ENCODE measurements at regions not wholly inside any gene's neighbourhood (a gene's known extent, or its start where the extent isn't known, plus 50 kb on each side); places are given as distances from the start of the nearest gene placed in this dataset.
A peak's percentile ranks its signal among the peaks of the same experiment; 100 is the strongest.
"Not testable (repeated sequence)": the region's sequence is repeated elsewhere in the genome, so short reads cannot be mapped to it uniquely, and the experiment has no call there.

DNA sequence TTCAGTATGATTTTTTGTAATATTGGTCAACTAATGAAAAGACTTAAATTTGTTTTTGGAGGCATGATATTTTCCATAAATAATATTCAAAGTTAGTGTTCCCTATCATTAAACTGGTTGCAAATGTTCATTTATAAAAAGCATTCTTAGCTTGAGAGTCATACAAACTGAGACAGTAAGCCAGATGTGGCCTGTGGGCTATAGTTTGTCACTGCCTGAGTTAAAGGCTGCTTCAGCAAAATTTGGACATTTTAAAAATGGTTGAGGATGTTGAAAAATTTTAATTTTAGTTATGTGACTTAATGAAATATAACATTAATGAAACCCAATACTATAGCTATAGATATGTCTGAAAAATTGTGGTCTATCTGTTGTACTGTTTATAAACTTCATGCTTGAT, 180.2 kb upstream of the CACNA2D1 start:
- no peak for DNase-seq

- no peak for DNase-seq
Measured at GRCh38 chr7:82617156-82617555, 173.6 kb upstream of the CACNA2D1 start.

DNA sequence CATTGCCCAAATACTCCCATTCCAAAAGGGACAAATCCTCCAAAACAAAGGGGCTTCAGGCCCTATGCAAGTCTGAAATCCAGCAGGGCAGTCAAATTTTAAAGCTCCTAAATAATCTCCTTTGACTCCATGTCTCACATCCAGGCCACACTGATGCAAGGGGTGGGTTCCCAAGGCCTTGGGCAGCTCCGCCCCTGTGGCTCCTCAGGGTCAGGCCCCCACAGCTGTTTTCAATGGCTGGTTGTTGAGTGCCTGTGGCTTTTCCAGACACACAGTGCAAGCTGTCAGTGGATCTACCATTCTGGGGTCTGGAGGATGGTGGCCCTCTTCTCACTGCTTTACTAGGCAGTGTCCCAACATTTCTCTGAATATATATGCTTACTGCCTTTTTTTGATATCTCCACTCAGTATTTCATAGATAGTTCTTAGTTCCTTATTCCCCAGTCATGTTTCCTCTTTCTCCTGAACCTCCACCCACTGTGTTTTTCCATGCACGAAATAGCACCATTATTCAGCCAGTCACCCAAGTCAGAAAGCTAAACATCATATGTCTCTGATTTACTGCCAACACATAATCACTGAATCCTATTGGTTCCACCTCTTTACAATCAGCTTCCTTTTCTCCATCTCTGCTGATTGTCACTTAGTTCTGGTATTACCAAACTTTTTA, 172.6 kb upstream of the CACNA2D1 start:
- no peak for DNase-seq

- no peak for DNase-seq
Measured at GRCh38 chr7:82615527-82615926, 171.9 kb upstream of the CACNA2D1 start.

- no peak for DNase-seq
Measured at GRCh38 chr7:82609746-82610145, 166.2 kb upstream of the CACNA2D1 start.

DNA sequence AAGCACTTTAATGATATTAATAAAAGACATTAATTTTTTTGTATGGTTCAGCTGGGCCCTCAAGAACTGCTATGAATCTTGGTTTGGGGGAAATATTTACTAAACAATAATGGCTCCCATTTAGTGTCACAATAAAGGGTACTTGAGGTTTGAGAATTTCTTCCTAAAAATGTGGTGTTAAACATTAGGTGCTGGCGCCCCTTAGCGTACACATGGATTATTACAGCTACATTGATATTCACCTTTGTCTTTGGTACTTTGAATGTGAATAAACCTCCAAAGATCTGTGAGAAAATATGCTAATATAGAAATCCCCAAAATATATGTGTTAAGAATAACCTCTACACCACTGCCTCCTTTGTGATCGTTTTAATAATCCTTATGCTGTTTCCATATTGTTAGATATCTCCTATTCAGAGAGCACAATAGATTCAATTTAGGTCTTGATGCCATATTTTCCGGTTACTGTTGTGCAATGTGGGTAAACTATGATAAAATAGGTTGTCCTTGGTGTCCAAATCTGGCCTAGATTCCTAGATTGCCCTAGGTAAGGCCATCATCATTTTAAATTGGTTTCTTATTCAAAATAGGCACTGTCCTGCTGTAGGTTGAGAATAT, 161.8 kb upstream of the CACNA2D1 start:
- peak; percentile 34 for DNase-seq

DNA sequence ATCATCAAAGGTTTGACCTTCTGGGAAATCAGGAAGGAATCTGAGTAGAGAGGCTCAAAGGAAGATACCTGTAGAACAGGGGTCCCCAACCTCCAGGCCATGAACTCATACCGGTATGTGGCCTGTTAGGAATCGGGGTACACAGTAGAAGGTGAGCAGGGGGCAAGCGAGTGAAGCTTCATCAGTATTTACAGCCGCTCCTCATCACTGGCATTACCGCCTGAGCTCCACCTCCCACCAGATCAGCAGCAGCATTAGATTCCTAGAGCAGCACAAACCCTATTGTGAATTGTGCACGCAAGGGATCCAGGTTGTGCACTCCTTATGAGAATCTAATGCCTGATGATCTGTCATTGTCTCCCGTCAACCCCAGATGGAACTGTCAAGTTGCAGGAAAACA, 158.5 kb upstream of the CACNA2D1 start:
- DNase-seq = no peak

- DNase-seq = no peak
Measured at GRCh38 chr7:82600531-82600930, 157.0 kb upstream of the CACNA2D1 start.

- DNase-seq = no peak
Measured at GRCh38 chr7:82599895-82600294, 156.3 kb upstream of the CACNA2D1 start.

GRCh38 chr7:82598958-82599357, 155.4 kb upstream of the CACNA2D1 start:
- DNase-seq = no peak

- DNase-seq = not testable (repeated sequence)
Measured at GRCh38 chr7:82595795-82596194, 152.2 kb upstream of the CACNA2D1 start.

DNA sequence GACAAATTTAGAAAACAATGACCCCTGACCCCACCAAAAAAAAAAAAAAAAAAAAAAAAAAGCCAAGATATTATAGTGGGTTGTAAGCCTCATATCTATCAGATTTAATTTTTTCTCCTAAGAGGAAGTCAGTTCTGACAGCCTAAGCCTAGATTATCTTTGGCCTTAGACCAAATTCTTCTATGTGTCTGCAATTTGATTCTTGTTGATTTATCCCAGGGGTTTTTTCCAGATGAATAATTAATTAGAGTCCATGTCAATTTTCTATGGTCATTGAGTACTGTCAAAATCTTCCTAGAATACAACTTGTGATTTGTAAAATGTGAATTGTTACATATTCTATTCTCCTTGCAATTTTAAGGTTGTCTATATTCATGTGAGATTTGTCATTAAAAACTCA, 151.6 kb upstream of the CACNA2D1 start:
- no peak for DNase-seq

DNA sequence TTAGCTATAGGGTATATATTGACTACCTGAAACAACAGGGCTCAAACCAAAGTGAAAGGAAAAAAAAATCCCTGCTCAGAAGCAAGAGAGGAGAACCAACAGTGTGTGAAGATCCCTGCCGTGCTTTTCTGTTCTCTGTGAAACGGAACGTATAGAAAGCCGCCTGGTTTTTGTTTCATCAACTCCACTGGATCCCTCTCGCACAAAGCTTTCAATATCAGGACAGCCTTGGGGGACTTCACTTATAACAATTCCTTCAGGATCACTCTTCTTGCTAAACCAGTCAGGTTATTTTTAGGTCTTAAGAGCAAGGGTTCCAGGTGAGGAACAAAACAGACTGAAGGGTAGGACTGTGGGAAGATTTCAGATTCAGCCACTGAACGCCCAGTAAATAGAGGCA, 151.1 kb upstream of the CACNA2D1 start:
- DNase-seq = peak; percentile 42

DNA sequence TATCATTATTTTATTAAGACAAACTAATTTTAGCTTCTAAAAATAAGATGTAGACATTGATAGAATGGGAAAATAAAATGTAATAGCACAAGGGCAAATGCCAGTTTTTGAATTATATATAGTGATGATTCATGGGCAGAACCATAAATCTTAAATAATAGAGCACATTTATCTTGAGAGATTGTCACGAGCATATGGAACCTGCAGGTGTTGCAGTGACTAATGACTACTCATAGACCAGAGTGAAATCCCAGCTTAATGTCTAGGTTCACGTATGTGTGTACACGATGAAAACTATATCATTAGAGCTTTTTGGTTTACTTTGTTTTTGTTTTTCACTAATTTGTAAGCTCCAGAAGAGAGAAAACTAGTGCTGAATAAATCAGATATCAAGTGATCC, 150.2 kb upstream of the CACNA2D1 start:
- DNase-seq = peak; percentile 49

DNA sequence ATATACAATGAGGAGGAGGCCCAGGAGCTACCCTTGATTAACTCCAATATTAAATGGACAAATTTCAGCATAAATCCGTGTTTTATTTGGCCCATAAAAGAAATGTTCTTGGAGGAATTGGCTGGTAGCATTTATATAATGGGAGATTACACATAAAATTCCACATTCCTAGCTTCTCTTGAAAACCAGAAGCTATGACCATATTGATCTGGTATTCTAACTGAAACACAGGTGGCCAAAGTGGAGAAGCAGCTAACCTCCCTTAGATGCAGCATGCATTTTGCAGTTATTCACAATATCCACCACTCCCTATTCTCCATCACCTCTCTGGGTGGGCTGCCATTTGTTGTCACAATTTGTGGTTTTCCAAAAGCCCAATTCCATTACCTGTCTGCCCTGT, 148.8 kb upstream of the CACNA2D1 start:
- no peak for DNase-seq

DNA sequence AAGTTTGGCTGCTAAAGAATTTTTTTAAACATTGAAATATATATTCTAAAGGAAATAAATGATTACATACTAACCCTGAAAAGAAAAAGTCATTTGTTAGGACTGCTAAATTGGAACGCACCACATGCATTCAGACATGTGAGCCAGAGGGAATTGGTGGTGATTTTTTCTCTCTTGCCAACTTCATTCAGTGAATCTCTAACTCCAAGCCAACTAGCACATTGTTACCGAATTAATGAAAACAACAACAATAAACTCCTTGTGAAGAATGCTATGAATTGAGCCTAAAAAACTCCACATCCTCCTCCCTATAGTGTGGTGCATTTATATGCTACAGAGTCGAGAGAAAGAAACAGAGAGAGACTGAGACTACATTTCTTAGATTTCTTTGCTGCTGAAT, 135.5 kb upstream of the CACNA2D1 start:
- no peak for DNase-seq

GRCh38 chr7:82578430-82578829, 134.9 kb upstream of the CACNA2D1 start:
- no peak for DNase-seq

DNA sequence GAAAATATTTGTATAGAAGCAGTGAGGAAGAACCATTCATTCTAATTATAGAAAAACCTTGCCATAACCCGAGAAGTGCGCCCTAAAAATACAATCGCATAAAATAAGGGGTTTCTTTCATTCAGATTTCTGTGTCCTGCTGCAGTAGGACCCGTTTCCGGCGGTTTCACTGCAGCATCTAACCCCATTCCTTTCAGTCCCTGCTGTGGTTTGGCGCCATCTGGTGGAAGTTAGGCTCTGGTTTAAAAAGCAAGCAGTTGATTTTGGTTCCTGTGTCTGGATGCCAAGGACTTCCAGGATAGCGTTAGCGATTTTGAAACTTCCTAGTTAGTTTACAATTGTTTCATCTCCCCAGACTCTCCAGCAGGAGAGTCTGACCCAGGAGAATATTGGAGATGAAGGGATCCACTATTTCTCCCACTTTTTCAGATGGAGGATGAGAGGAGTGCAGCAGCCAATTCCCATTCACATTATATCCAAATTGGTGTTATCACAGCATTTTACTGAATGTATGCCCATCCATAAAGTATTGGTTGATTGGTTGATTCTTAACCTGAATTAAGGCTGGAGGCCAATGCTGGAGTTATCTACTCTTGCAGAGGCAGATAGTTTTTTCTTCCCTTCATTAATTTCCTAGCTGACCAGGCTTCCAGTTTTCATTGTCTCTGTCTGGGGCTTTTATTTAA, 128.8 kb upstream of the CACNA2D1 start:
- DNase-seq = peak; percentile 84

GRCh38 chr7:82571047-82571446, 127.5 kb upstream of the CACNA2D1 start:
- not testable (repeated sequence) for DNase-seq

- DNase-seq = no peak
Measured at GRCh38 chr7:82567841-82568240, 124.3 kb upstream of the CACNA2D1 start.

- no peak for DNase-seq
Measured at GRCh38 chr7:82567356-82567755, 123.8 kb upstream of the CACNA2D1 start.

DNA sequence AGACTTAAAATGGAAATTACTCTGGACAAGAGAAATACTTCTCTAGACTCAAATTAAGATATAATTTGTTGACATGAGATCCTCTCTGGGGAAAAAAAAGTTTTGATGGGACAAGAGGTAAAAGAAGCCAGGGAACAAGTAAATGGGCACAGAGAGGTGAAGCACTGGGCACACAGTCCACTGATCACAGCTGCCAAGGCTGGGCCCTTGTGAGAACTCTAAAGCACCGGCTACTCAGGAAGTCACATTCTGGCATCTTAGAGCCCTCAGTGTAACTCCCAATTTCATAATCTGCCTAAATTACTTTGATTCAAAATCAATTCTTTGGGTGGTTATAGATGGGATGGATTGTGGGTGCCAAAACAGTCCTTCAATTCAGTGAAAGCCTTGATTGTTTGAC, 123.2 kb upstream of the CACNA2D1 start:
- no peak for DNase-seq

DNA sequence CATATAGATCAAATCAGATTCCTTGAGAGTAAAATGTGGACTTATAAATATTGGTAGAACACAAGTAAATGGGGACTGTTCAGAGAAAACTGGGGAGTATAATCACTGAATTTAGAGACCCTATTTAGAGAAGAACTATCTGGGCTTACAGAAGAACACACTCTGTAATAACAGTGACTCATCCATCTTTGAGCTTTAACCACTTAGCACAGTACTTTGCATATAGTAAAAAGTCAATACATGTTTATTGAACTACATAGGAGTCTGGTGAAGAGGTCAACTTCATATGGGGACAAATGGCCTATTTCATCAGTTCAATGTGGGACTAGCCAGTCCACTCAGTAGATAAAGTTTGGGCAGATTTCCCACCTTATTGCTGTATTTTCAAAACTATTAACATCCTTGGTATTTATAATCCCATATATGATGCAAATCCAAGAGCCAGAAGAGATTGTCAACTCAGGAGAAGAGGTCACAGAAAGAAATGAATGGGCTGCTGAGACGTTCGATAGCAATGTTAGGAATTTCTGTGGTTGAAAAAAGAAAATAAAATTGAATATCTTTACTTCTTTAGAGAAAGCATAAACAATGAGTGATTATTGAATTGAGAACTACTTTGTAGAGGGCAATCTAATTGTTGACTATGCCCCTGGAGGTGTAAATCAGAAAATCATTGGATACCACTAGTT, 119.3 kb upstream of the CACNA2D1 start:
- no peak for DNase-seq

Data from NCI-H774 (cell line).